GM19372 (cell line): ENCODE measurements at regions not wholly inside any gene's neighbourhood (a gene's known extent, or its start where the extent isn't known, plus 50 kb on each side); places are given as distances from the start of the nearest gene placed in this dataset.
"Not testable (repeated sequence)": the region's sequence is repeated elsewhere in the genome, so short reads cannot be mapped to it uniquely, and the experiment has no call there.

Experiments
- ATAC-seq: cut with Tn5 transposase; IDR thresholded peaks from one replicate; pipeline ENCODE4 v1.9.1; 2021; ENCODE audit warnings: mild to moderate bottlenecking, low read depth, moderate library complexity; ENCODE audit not compliant: unreplicated experiment

DNA sequence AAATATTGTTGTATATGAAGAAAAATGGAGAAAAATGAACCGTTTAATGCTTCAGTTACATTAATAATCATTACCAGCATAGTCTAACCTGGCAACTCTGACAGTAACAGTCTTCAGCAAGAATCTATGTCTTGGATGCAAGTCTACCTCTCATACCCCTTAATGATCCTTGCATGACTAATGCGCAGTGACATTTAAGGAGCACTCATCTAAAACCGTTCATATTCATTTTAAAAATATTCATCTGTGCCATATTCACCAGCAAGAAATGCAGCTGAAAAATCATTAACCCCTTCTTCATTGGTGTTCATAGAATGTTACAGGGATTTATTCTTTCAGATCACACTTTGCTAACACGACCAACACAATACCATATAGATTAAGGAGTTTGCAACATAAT lies 227.2 kb upstream of the ASCC3 start:
- ATAC-seq = no peak

DNA sequence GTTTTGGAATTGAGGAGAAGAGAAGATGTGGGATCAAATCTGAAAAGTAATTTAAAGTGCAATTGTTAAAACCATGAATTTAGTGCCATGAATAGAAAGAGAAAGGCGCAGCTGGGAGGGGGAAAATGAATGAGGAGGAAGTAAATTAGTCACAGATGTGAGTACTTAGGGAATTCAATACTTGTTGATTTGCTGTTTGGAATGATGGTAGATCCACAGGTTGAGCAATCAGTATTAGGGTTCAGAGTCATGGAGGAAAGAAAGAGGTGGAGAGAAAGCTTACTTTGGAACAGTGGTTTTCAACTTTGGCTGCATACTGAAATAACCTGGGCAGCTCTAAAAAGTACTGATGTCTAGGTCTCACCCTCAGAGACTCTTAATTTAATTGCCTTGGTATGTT lies 229.7 kb upstream of the ASCC3 start:
- no peak for ATAC-seq

DNA sequence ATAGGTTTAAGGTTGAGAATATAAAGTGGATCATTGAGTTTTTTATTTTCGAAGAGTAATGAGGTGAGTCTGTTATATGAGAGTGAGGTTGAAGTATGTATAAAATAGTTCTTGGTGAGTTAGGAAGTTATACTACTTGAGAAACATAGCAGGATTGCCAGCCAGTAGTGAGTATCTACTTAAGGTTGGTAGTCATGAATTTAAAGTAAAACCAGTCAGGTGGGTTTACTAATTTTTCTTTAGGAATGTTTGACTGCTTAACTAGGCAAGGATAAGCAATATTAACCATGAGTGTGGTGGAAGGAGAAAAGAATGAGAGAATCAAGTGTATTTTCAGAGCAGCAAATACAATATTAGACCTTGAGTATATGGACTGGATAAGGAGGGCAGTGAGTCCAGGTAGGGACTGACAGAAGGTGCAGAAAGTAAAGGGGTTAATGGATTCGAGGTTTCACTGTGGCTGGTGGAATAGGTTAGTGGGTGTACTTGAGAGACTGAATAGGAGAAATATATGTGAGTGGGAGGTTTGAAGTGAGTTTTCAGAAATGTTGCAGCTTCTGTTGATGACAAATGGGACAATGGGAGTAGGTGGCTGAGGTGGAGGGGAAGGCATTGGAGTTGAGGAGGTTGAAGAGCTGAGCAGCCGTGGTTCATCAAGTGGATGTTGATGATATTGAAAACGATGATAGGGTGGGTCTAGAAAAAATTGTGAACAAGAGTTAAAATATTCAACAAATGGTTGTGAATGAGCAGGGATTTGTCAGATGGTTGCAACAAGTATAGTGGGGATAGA lies 232.5 kb upstream of the ASCC3 start:
- ATAC-seq = no peak

DNA sequence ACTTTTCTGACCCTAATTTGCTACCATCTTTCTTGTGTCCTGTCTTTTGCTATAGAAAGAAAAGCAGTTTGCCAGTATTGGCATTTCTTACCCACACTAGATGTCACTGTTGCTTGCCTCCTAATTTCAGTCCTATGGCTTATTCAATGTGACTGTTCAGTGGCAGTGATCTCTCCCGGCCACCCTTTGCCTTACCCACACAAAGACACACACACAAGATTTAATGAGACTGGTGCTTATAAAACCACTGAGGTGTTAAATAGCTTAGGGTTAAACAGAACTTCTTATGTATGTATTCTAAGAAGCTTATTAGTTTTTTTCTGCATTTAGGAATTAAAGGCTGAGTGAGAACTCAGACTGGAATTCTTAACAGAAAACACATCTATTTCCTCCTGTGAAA lies 233.6 kb upstream of the ASCC3 start:
- no peak for ATAC-seq

DNA sequence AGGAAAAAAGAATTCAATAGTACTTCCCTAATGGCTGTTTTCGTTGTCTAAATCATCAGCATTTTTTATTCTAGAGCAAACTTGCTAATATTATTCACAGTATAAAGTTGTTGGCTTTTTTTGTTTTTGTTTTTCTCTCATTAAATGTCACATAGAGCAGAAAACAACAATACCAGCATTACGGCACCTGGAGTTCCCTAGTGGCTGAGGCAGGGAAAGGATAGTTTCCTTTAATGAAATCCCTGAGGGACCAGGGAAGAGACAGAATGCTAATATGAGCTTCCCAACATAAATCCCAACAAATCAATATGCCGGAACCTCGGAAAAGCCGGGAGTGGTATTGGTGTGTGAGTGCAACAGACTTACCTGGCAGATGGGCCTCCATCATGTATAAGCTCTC lies 235.2 kb upstream of the ASCC3 start:
- ATAC-seq = no peak

DNA sequence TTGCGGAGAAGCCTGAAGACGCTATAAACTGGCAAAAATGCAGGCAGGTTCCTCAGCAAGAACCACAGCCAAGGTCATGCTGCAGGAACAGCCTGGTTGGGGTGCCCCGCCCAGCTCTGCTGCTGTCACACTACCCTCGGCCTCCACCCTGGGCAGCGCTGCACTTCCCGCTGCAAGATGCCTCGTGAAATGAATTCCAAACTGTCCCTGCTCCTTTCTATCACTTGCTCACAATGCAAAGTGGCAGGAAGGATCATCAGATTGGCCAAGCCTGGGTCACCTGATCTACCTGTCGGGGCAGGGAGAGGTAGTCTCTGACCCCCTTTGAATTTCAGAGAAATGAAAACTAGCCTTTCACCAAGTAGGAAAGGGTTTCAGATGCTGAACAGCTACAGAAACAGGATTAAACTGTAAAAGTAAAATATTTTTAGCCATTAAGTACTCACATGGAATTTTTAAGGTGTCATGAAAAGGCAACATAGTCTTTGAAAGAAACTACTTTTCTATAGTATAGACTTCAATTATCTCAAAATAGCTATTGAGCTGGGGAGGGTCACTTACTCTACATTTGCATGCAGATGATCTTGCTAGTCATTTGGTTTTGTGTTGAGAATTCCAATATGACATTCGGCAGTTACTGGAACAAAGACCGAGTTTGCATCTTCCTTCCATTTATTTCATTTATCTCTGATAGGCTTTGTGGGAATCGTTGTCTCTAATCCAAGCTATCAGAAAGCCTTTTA lies 236.4 kb upstream of the ASCC3 start:
- no peak for ATAC-seq

DNA sequence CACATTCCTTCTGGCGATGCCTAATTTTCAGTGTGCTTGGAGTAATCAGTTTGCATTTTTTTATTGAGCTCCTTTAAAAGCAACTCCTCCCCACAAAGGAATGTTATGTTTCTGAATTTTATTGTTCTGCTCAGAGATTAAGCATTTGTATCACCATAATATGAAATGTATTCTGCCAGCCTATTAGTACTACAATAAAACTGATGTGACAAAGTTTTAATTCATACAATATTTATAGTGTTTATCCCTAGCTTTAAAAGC lies 236.9 kb upstream of the ASCC3 start:
- no peak for ATAC-seq

DNA sequence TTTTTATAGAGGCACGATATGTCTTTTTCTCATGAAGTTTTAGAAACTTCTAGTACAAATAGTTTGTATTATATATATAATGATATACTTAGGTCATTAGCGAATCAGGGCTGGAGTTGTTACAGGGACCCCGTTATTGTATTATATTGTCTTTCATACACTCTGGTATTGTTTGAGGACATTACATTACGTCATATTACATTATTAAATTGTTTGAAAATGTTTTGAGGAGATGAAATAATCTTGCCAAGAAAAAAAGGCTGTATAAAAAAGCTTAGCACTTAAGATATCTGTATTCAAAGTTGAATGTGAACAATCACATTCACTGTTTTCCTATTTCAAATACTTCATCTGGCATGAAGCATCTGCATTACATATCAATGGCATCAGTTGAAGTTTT lies 239.6 kb upstream of the ASCC3 start:
- ATAC-seq = no peak

DNA sequence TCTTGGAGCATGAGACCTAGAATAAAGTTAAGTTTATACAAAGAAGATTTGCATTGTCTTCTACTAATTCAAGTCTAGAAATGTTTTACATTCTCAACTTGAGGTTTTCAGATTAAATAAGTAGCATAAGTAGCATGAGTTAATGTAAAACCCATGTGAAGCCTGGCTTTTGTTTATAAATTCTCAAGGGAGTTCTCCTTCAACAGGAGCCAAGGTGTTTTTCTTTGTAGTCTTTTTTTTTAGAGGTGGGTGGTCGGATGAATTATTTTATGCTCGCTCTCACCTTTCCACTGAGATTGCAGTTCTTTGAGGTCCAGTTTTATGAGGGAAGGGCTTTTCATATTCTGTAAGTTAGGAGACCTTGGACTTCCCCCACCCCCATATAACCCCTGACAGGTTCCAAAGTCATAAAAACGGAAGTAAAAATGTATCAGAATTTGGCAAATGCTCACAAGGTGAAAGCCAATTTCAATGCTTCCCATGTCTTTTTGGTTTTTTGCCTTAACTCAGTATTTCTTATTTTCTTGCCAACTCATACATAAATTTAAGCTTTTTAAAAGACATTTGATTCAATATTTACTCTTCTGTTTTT lies 244.3 kb upstream of the ASCC3 start:
- no peak for ATAC-seq

DNA sequence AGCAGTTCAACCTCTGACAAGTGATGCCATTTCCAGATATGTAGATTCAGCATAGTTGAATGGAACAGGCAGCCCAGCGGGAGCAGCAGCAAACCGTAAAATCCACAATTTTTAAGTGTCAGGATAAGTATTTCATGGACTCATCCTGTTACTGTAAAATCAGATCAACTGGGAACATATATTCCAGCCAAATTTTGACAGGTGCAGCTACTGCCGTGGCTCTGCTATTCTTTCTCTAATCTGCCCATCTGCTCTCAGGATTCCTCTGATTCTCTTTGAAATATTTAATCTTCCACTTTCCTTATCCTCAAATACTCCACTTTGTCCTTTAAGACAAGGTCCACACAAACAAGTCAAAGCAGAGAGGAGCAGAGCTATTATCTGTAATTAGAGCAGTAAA lies 245.4 kb upstream of the ASCC3 start:
- no peak for ATAC-seq

DNA sequence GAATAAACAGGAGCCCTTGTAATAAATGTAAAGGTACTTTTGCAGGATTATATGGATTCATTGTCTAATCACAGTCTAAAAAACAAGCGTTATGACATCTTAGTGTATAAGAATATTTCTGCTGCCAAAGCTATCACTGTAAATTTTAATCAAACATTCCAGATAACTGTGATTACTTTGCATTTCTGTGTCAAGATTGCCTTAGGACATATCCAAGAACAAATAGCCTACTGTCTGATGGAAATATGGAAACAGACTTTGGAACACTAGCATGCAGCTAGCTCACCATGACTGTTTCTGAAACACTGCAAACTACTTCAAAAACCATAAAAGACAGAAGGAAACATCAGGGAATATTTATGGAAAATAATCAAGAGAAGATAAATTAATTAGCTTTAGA lies 248.7 kb upstream of the ASCC3 start:
- no peak for ATAC-seq

DNA sequence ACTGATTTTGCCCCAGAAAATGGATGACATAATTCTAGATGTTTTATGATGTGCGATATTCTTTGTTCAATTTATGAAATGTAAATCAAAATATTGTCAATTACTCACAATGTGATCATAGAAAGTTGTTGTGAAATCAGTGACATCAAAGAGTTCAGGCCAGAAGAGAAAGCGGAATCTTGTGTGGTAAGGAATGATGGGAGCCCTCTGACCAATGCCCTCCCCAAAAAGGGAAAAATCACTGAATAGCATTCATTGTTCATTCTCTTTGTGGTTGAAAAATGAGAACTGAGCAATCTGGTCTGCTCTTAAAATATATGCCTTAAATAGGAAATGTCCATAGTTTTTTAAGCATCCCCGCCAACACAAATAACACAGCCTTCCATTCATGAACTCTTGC lies 247.1 kb upstream of the GRIK2 start:
- ATAC-seq = no peak

DNA sequence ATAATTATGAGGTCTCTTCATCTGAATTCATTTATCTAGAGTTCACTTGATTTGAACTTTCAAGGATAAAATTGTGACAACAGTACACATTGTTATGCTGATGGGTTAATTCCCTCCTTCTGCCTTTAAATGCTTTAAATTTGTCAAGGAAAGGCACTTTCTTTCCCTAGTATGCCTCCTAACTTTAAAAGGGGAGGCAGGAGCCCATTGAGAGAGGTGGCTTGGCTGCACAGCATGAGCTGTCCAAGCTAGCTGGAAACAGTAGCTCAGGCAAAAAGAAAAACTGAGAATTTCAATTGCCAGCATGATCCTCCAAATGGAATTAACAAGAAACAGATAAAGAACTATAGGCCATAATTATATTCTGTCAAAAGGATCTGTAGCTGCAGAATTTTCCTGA lies 243.3 kb upstream of the GRIK2 start:
- no peak for ATAC-seq

DNA sequence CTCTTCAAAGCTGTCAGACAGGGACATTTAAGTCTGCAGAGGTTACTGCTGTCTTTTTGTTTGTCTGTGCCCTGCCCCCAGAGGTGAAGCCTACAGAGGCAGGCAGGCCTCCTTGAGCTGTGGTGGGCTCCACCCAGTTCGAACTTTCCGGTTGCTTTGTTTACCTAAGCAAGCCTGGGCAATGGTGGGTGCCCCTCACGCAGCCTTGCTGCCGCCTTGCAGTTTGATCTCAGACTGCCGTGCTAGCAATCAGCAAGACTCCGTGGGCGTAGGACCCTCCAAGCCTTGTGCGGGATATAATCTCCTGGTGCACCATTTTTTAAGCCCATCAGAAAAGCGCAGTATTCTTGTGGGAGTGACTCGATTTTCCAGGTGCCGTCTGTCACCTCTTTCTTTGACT lies 235.9 kb upstream of the GRIK2 start:
- not testable (repeated sequence) for ATAC-seq

DNA sequence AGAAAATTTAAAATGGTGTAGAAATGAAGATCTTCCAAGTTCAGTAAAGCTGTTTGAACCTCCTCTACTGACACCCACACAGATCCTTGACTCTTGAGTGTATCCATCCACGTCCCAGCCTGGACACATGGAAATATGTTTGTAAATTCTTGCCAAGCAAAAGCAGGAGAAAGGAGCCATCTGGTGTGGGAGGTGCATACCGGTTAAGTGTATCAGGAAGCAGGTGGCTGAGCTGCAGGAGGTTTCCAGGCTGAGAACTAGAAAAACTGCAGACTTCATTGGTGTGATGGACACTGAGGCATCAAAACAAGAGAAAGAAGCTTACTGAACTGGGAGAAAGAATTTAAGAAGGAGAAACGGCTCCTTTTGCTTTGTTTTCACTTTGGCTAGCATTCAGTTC lies 229.9 kb upstream of the GRIK2 start:
- ATAC-seq = no peak

DNA sequence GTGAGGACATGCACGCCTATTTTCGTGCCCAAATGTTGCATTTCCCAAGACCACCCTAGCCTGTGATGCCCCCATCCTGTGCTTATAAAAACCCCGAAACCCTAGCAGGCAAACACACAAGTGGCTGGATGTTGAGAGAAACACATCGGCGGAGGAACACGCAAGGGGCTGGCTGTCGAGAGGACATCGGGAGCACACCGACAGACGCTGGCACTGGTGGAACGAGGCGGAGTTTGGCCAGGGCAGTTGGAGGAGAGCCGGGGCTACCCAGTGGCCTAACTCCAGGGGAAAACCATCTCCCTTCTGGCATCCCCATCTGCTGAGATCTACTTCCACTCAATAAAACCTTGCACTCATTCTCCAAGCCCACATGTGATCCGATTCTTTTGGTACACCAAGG lies 225.9 kb upstream of the GRIK2 start:
- no peak for ATAC-seq

DNA sequence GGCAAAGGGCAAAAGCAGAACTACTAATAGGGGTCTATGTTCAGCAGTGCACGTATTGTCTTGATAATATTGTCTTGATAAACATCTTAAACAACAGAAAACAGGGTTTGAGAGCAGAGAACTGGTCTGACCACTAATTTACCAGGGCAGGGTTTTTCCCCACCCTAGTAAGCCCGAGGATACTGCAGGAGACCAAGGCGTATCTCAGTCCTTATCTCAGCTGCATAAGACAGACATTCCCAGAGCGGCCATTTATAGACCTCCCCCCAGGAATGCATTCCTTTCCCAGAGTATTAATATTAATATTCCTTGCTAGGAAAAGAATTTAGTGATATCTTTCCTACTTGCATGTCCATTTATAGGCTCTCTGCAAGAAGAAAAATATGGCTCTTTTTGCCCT lies 222.5 kb upstream of the GRIK2 start:
- not testable (repeated sequence) for ATAC-seq

DNA sequence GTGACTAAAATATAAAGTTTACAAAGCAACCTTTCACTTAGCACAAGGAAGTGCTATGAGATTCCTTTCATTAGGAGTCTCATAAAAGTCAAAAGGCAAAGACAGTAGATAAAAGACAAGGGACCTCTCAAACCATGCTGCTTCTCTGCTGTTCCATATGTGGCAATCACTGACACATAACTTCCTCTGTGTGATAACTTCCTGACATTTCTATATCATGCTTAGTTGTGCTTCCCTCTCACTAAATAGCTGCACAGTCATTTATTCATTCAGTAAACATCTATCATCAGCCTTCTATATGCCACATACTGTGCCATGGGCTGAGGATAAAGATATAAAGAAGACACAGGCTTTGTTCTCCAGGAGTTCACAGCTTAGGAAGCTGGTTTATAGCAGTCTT lies 214.8 kb upstream of the GRIK2 start:
- no peak for ATAC-seq

DNA sequence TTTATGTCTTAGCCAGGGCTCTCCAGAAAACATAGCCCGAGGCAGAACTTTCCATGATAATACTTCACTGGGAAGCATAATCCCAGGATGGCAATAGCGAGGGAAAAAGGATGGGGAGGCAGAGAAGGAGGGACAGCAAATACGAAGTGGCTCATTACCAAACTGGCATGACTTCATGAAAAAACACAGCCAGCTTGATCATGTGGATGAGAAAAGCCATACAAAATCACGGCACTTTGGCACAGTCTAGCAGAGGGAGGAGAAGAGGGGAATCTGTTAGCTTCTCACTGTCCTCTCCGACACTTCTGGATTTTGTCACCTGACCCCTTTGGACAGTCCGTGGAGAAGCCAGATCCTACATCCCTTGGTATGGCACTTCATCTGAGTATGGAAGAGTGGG lies 212.5 kb upstream of the GRIK2 start:
- no peak for ATAC-seq

DNA sequence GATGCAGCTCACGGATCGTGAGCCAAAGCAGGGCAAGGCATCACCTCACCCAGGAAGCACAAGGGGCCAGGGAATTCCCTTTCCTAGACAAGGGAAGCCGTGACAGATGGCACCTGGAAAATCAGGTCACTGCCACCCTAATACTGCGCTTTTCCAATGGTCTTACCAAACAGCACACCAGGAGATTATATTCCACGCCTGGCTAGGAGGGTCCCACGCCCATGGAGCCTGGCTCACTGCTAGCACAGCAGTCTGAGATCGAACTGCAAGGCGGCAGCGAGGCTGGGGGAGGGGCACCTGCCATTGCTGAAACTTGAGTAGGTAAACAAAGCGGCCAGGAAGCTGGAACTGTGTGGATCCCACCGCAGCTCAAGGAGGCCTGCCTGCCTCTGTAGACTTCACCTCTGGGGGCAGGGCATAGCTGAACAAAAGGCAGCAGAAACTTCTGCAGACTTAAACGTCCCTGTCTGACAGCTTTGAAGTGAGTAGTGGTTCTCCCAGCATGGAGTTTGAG lies 205.2 kb upstream of the GRIK2 start:
- not testable (repeated sequence) for ATAC-seq

DNA sequence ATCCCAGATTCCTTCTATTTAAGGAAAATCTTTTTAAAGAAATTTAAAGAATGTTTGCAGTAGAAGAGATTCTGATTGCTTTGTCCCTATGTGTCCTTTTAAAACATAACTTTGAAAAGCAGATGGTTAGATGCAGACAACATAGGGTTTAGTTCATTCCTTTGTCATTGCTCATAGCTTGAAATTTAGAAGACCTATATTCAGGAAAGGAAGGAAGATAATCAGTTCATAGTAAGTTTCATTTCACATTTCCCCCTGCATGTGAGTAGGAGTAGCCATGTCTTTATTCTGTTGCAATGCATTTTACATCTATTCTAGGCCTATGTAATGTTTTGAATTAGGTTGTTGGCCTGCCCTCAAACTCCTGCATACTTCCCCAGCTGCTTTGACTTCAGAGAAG lies 197.9 kb upstream of the GRIK2 start:
- no peak for ATAC-seq

DNA sequence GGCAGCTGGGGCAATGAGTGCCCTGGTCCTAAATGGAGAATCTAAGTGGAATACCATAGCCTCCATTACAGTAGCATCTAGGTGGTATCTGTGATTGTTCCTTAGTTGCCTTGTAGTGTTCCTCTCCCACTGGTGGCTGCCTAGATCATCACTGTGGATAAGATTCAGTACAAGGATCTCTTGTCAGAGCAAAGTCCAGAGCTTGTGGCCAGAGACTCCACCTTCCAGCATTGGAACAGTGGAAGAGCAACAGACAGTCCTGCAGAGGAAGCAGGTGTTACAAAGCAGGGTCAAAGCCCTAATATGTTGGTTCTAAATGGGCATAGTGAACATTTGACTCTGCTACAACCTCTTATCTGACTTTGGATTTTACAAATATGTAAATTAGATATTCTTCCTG lies 194.1 kb upstream of the GRIK2 start:
- ATAC-seq = no peak
